ENCODE measurements at regions not wholly inside any gene's neighbourhood (a gene's known extent, or its start where the extent isn't known, plus 50 kb on each side); places are given as distances from the start of the nearest gene placed in this dataset.

GRCh38 chr2:51553476-51553875, 521.5 kb upstream of the NRXN1 start:
- H3K4me1 Mint-ChIP-seq: no peaks in the 10 kb centered on the region
- no peaks in the 10 kb centered on the region for H3K36me3 Mint-ChIP-seq
- no peak overlapping the region for H3K27ac Mint-ChIP-seq
- no peak overlapping the region for H3K4me3 Mint-ChIP-seq
- peaks cover 2% of the 10 kb centered on the region for H3K9me3 Mint-ChIP-seq
- no peak for DNase-seq
- no peaks in the 10 kb centered on the region for H3K27me3 Mint-ChIP-seq

GRCh38 chr2:51535763-51536162, 503.8 kb upstream of the NRXN1 start:
- Mint-ChIP-seq H3K4me1 (no peaks in the 10 kb centered on the region), H3K27ac (no peak overlapping the region), H3K4me3 (no peak overlapping the region), H3K9me3 (peaks cover 9% of the 10 kb centered on the region), H3K36me3 (no peaks in the 10 kb centered on the region), H3K27me3 (no peaks in the 10 kb centered on the region)
- DNase-seq: no peak

GRCh38 chr2:51534166-51534565, 502.2 kb upstream of the NRXN1 start:
- no peaks in the 10 kb centered on the region for H3K27me3 Mint-ChIP-seq
- no peak for DNase-seq
- no peaks in the 10 kb centered on the region for H3K36me3 Mint-ChIP-seq
- H3K4me3 Mint-ChIP-seq: no peak overlapping the region
- H3K27ac Mint-ChIP-seq: no peak overlapping the region
- H3K4me1 Mint-ChIP-seq: no peaks in the 10 kb centered on the region
- peaks cover 12% of the 10 kb centered on the region for H3K9me3 Mint-ChIP-seq

- no peak overlapping the region for H3K4me3 Mint-ChIP-seq
- H3K36me3 Mint-ChIP-seq: no peaks in the 10 kb centered on the region
- H3K9me3 Mint-ChIP-seq: peaks cover 14% of the 10 kb centered on the region
- DNase-seq: no peak
- H3K27ac Mint-ChIP-seq: no peak overlapping the region
- H3K27me3 Mint-ChIP-seq: no peaks in the 10 kb centered on the region
- H3K4me1 Mint-ChIP-seq: no peaks in the 10 kb centered on the region
Measured at GRCh38 chr2:51528156-51528555, 496.2 kb upstream of the NRXN1 start.

GRCh38 chr2:51526766-51527165, 494.8 kb upstream of the NRXN1 start:
- Mint-ChIP-seq H3K27me3 (no peaks in the 10 kb centered on the region), H3K4me1 (no peaks in the 10 kb centered on the region), H3K4me3 (no peak overlapping the region), H3K27ac (no peak overlapping the region), H3K36me3 (no peaks in the 10 kb centered on the region), H3K9me3 (peaks cover 10% of the 10 kb centered on the region)
- DNase-seq: no peak

GRCh38 chr2:51516667-51517066, 484.7 kb upstream of the NRXN1 start:
- no peak for DNase-seq
- no peaks in the 10 kb centered on the region for H3K36me3 Mint-ChIP-seq
- H3K27ac Mint-ChIP-seq: no peak overlapping the region
- peaks cover 8% of the 10 kb centered on the region for H3K9me3 Mint-ChIP-seq
- no peaks in the 10 kb centered on the region for H3K27me3 Mint-ChIP-seq
- H3K4me1 Mint-ChIP-seq: no peaks in the 10 kb centered on the region
- H3K4me3 Mint-ChIP-seq: no peak overlapping the region

- no peaks in the 10 kb centered on the region for H3K27me3 Mint-ChIP-seq
Measured at GRCh38 chr2:51511002-51511401, 479.1 kb upstream of the NRXN1 start.

GRCh38 chr2:51510303-51510702, 478.4 kb upstream of the NRXN1 start:
- no peaks in the 10 kb centered on the region for H3K27me3 Mint-ChIP-seq

More at GRCh38 chr2:51511002-51511401, 479.1 kb upstream of the NRXN1 start:
- Mint-ChIP-seq H3K27ac (no peak overlapping the region), H3K36me3 (no peaks in the 10 kb centered on the region), H3K4me1 (no peaks in the 10 kb centered on the region), H3K4me3 (no peak overlapping the region), H3K9me3 (peaks cover 6% of the 10 kb centered on the region)
- no peak for DNase-seq

GRCh38 chr2:51505533-51505932, 473.6 kb upstream of the NRXN1 start:
- no peaks in the 10 kb centered on the region for H3K27me3 Mint-ChIP-seq
- no peak overlapping the region for H3K27ac Mint-ChIP-seq
- no peak for DNase-seq
- H3K4me1 Mint-ChIP-seq: no peaks in the 10 kb centered on the region
- no peaks in the 10 kb centered on the region for H3K36me3 Mint-ChIP-seq
- H3K4me3 Mint-ChIP-seq: no peak overlapping the region
- H3K9me3 Mint-ChIP-seq: peaks cover 8% of the 10 kb centered on the region

More at GRCh38 chr2:51510303-51510702, 478.4 kb upstream of the NRXN1 start:
- no peak for DNase-seq
- Mint-ChIP-seq H3K4me3 (no peak overlapping the region), H3K27ac (no peak overlapping the region), H3K4me1 (no peaks in the 10 kb centered on the region), H3K9me3 (peaks cover 7% of the 10 kb centered on the region), H3K36me3 (no peaks in the 10 kb centered on the region)

- no peaks in the 10 kb centered on the region for H3K36me3 Mint-ChIP-seq
- no peak for DNase-seq
- H3K27ac Mint-ChIP-seq: no peak overlapping the region
- H3K4me3 Mint-ChIP-seq: no peak overlapping the region
- H3K4me1 Mint-ChIP-seq: no peaks in the 10 kb centered on the region
- H3K9me3 Mint-ChIP-seq: peaks cover 14% of the 10 kb centered on the region
- H3K27me3 Mint-ChIP-seq: no peaks in the 10 kb centered on the region
Measured at GRCh38 chr2:51490576-51491234, 458.8 kb upstream of the NRXN1 start.

GRCh38 chr2:51484605-51485004, 452.7 kb upstream of the NRXN1 start:
- no peaks in the 10 kb centered on the region for H3K36me3 Mint-ChIP-seq
- H3K9me3 Mint-ChIP-seq: peaks cover 18% of the 10 kb centered on the region
- no peaks in the 10 kb centered on the region for H3K27me3 Mint-ChIP-seq
- DNase-seq: no peak
- H3K4me3 Mint-ChIP-seq: no peak overlapping the region
- H3K4me1 Mint-ChIP-seq: no peaks in the 10 kb centered on the region
- H3K27ac Mint-ChIP-seq: no peak overlapping the region

GRCh38 chr2:51483720-51484119, 451.8 kb upstream of the NRXN1 start:
- Mint-ChIP-seq H3K4me1 (no peaks in the 10 kb centered on the region), H3K36me3 (no peaks in the 10 kb centered on the region), H3K4me3 (no peak overlapping the region), H3K27ac (no peak overlapping the region), H3K9me3 (peaks cover 16% of the 10 kb centered on the region), H3K27me3 (no peaks in the 10 kb centered on the region)
- no peak for DNase-seq

- Mint-ChIP-seq H3K27ac (no peak overlapping the region), H3K9me3 (peaks cover 2% of the 10 kb centered on the region), H3K27me3 (no peaks in the 10 kb centered on the region), H3K4me3 (no peak overlapping the region), H3K36me3 (no peaks in the 10 kb centered on the region), H3K4me1 (no peaks in the 10 kb centered on the region)
- no peak for DNase-seq
Measured at GRCh38 chr2:51472783-51473182, 440.9 kb upstream of the NRXN1 start.

GRCh38 chr2:51472300-51472699, 440.4 kb upstream of the NRXN1 start:
- Mint-ChIP-seq H3K36me3 (no peaks in the 10 kb centered on the region), H3K4me3 (no peak overlapping the region), H3K27ac (no peak overlapping the region), H3K9me3 (peaks cover 2% of the 10 kb centered on the region), H3K4me1 (no peaks in the 10 kb centered on the region), H3K27me3 (no peaks in the 10 kb centered on the region)
- no peak for DNase-seq

GRCh38 chr2:51469102-51469501, 437.2 kb upstream of the NRXN1 start:
- no peaks in the 10 kb centered on the region for H3K4me1 Mint-ChIP-seq
- H3K36me3 Mint-ChIP-seq: no peaks in the 10 kb centered on the region
- no peak for DNase-seq
- H3K27ac Mint-ChIP-seq: no peak overlapping the region
- H3K4me3 Mint-ChIP-seq: no peak overlapping the region
- peaks cover 2% of the 10 kb centered on the region for H3K9me3 Mint-ChIP-seq
- H3K27me3 Mint-ChIP-seq: no peaks in the 10 kb centered on the region

GRCh38 chr2:51465326-51465725, 433.4 kb upstream of the NRXN1 start:
- no peaks in the 10 kb centered on the region for H3K27me3 Mint-ChIP-seq
- peaks cover 1% of the 10 kb centered on the region for H3K9me3 Mint-ChIP-seq

More at GRCh38 chr2:51465326-51465725, 433.4 kb upstream of the NRXN1 start:
- no peaks in the 10 kb centered on the region for H3K36me3 Mint-ChIP-seq
- H3K4me3 Mint-ChIP-seq: no peak overlapping the region
- no peaks in the 10 kb centered on the region for H3K4me1 Mint-ChIP-seq
- H3K27ac Mint-ChIP-seq: no peak overlapping the region
- no peak for DNase-seq

Data from activated naive CD8-positive, alpha-beta T cell treated with anti-CD3 and anti-CD28 coated beads for 36 hours (primary cell).